GM12878 (cell line): ENCODE measurements at regions not wholly inside any gene's neighbourhood (a gene's known extent, or its start where the extent isn't known, plus 50 kb on each side); places are given as distances from the start of the nearest gene placed in this dataset.

Experiments
- ATAC-seq: fragments of 200-7000 bp; cut with Tn5 transposase; 3 replicates; pipeline ENCODE4 v1.9.1; 2020; ENCODE audit warnings: mild to moderate bottlenecking, moderate library complexity
- BruUV-seq: library from RNA; stranded (reverse); fragments of 400-500 nt; replicated peaks from 2 replicates; lab custom pipeline; 2021; lab: Mats Ljungman, UMichigan
- CTCF ChIA-PET: fragments of 300-600 bp; sonication (Branson Sonifier 250); formaldehyde crosslinking; extraction: SDS; loops from one replicate; lab custom pipeline; 2021; ENCODE audit warnings: inconsistent platforms; lab: Yijun Ruan, JAX
- POLR2A ChIA-PET: fragments of 350-600 bp; formaldehyde crosslinking; extraction: SDS; loops from one replicate; lab custom pipeline; 2021; ENCODE audit warnings: inconsistent platforms; lab: Charles Lee
- RAD21 ChIA-PET: fragments of 300-600 bp; sonication (Branson Sonifier 250); formaldehyde crosslinking; loops from one replicate; lab custom pipeline; 2023; ENCODE audit warnings: antibody characterized with exemption; ENCODE audit not compliant: unreplicated experiment; lab: Charles Lee
- SMC1A ChIA-PET: fragments of 300-600 bp; sonication (Branson Sonifier 250); formaldehyde crosslinking; loops from one replicate; lab custom pipeline; 2023; ENCODE audit not compliant: unreplicated experiment, uncharacterized antibody; lab: Charles Lee
- DNase-seq: peaks from one replicate; pipeline ENCODE4 v3.0.0-alpha.2; 2011; ENCODE audit warnings: low read depth, low spot score
- FAIRE-seq: peaks from 3 replicates; lab custom pipeline; 2011; peaks lifted over from hg19 to GRCh38; lab: Jason Lieb, UNC
- H2AFZ ChIP-seq: 2 replicates; pipeline ENCODE4 v1.6.0; 2011; ENCODE audit warnings: low read depth, low read length, control low read depth; ENCODE audit not compliant: control insufficient read depth
- H3K27ac ChIP-seq: 2 replicates; pipeline ENCODE4 v1.5.1; 2011; ENCODE audit warnings: control low read depth; ENCODE audit not compliant: control insufficient read depth, insufficient read depth
- H3K27me3 ChIP-seq, 2 experiments: replicated peaks in 1 of 2; 2 replicates each; pipeline versions ENCODE4 v1.6.0 to v1.6.1; 2011; ENCODE audit warnings: low read length in 1 of 2; ENCODE audit not compliant: control insufficient read depth in 2 of 2, insufficient read depth in 2 of 2
- H3K36me3 ChIP-seq, 2 experiments: 2 replicates each; pipeline ENCODE4 v1.5.1; 2011; ENCODE audit warnings: low read length in 1 of 2; ENCODE audit not compliant: control insufficient read depth in 2 of 2, insufficient read depth in 2 of 2
- H3K4me1 ChIP-seq: 2 replicates; pipeline ENCODE4 v1.6.1; 2011; ENCODE audit warnings: mild to moderate bottlenecking, low read length, moderate library complexity, mixed read lengths; ENCODE audit not compliant: control insufficient read depth, insufficient read depth
- H3K4me2 ChIP-seq: 2 replicates; pipeline ENCODE4 v1.6.0; 2011; ENCODE audit warnings: control low read depth; ENCODE audit not compliant: control insufficient read depth, insufficient read depth
- H3K4me3 ChIP-seq: fragments of 200-600 bp; sonication (generic); 2 replicates; pipeline ENCODE4 v1.5.1; 2016
- H3K79me2 ChIP-seq: 2 replicates; pipeline ENCODE4 v1.6.0; 2011; ENCODE audit warnings: low read length; ENCODE audit not compliant: control insufficient read depth, insufficient read depth
- H3K9ac ChIP-seq: 2 replicates; pipeline ENCODE4 v1.8.0; 2011; ENCODE audit warnings: low read length, control low read depth, mixed read lengths; ENCODE audit not compliant: control insufficient read depth, insufficient read depth
- H3K9me3 ChIP-seq: replicated peaks from 3 replicates; pipeline ENCODE4 v1.5.1; 2011; ENCODE audit warnings: mild to moderate bottlenecking, low read length; ENCODE audit not compliant: control insufficient read depth, insufficient read depth
- H4K20me1 ChIP-seq: 2 replicates; pipeline ENCODE4 v1.6.0; 2011; ENCODE audit not compliant: control insufficient read depth, insufficient read depth
- CREM ChIP-seq: IDR thresholded peaks from 2 replicates; pipeline ENCODE4 v1.6.1; 2014; ENCODE audit warnings: antibody characterized with exemption, low read depth
- ESRRA ChIP-seq: IDR thresholded peaks from 2 replicates; pipeline ENCODE4 v1.6.1; 2012; ENCODE audit warnings: mild to moderate bottlenecking, low read length, improper control_type of control experiment
- ETV6 ChIP-seq, 2 experiments: fragments of 450-650 bp in 1 of 2; IDR thresholded peaks in 1 of 2; conservative IDR thresholded peaks in 1 of 2; 2 replicates each; pipeline ENCODE4 v1.6.1; 2014; ENCODE audit warnings: antibody characterized with exemption in 1 of 2, borderline replicate concordance in 1 of 2, low read depth in 1 of 2, mild to moderate bottlenecking in 1 of 2, moderate library complexity in 1 of 2
- HDAC2 ChIP-seq: fragments of 200-600 bp; sonication (generic); IDR thresholded peaks from 2 replicates; pipeline ENCODE4 v1.6.1; 2017
- HDAC6 ChIP-seq: fragments of 200-600 bp; sonication (generic); IDR thresholded peaks from one replicate; pipeline ENCODE4 v1.8.0; 2017; ENCODE audit warnings: antibody characterized with exemption; ENCODE audit not compliant: unreplicated experiment
- IRF5 ChIP-seq: fragments of 450-650 bp; IDR thresholded peaks from 2 replicates; pipeline ENCODE4 v1.6.1; 2017; ENCODE audit warnings: borderline replicate concordance
- LARP7 ChIP-seq: fragments of 450-650 bp; IDR thresholded peaks from 2 replicates; pipeline ENCODE4 v1.6.1; 2017; ENCODE audit warnings: mild to moderate bottlenecking
- PAX8 ChIP-seq: fragments of 450-650 bp; IDR thresholded peaks from 2 replicates; pipeline ENCODE4 v1.6.1; 2017; ENCODE audit warnings: mild to moderate bottlenecking, moderate library complexity
- REST ChIP-seq: IDR thresholded peaks from 2 replicates; pipeline ENCODE4 v1.6.1; 2012; ENCODE audit warnings: mild to moderate bottlenecking, low read depth, low read length
- TAF1 ChIP-seq: IDR thresholded peaks from 2 replicates; pipeline ENCODE4 v1.6.1; 2011; ENCODE audit warnings: mild to moderate bottlenecking, low read depth, low read length, borderline replicate concordance
- ZNF217 ChIP-seq: fragments of 450-650 bp; IDR thresholded peaks from 2 replicates; pipeline ENCODE4 v1.6.1; 2017; ENCODE audit warnings: antibody characterized with exemption, mild to moderate bottlenecking
- ZSCAN29 ChIP-seq: fragments of 450-650 bp; IDR thresholded peaks from 2 replicates; pipeline ENCODE4 v1.6.1; 2017; ENCODE audit warnings: mild to moderate bottlenecking, moderate library complexity
- WGBS: methylation state at CpG from one replicate; pipeline ENCODE4 v1.1.6; 2016; ENCODE audit warnings: low lambda C conversion rate; ENCODE audit not compliant: insufficient replicate concordance, insufficient coverage; ENCODE audit errors: missing lambda C conversion rate; 5-methylcytosine and 5-hydroxymethylcytosine counted together
- in situ Hi-C: fragments of 300-500 bp; cut with MboI; formaldehyde crosslinking; loops from 9 replicates; pipeline ENCODE4 v1.14.3; 2018; ENCODE audit warnings: mixed read lengths
- intact Hi-C: fragments of 100-400 bp; cut with micrococcal nuclease; formaldehyde crosslinking; loops from one replicate; pipeline ENCODE4 v1.14.2; 2022; ENCODE audit not compliant: unreplicated experiment

GRCh38 chr6:170186941-170187668 is 103.8 kb downstream of the DLL1 start:
- in situ Hi-C loops, result no loop called here
- H4K20me1 ChIP-seq, result no peaks in the 10 kb centered on the region
- ChIA-PET POLR2A (no interaction called here), SMC1A (no interaction called here), CTCF (no interaction called here), RAD21 (no interaction called here)
- no peak overlapping the region for H2AFZ ChIP-seq
- no peak for TF ChIP-seq ESRRA
- no peak for TF ChIP-seq ZSCAN29
- no peak for TF ChIP-seq ZNF217
- no peak for TF ChIP-seq LARP7
- no peak for TF ChIP-seq IRF5
- TF ChIP-seq TAF1, result no peak
- TF ChIP-seq HDAC2, result no peak
- TF ChIP-seq PAX8, result no peak
- no peak for TF ChIP-seq CREM
- no peak for TF ChIP-seq ETV6 (conservative IDR thresholded peaks at IDR 0.05 in 1 of 2, IDR thresholded peaks at IDR 0.05 in 1 of 2; ENCODE audit: borderline replicate concordance in 1 of 2, low read depth in 1 of 2)
- no peak for TF ChIP-seq HDAC6
- TF ChIP-seq REST, result no peak
- no peaks in the 10 kb centered on the region for H3K27me3 ChIP-seq
- FAIRE-seq (no peak), ATAC-seq (no peak), DNase-seq (no peak)
- H3K4me2 ChIP-seq, result no peak overlapping the region
- 53% methylated on average over 16 of the region's 18 CpGs for WGBS
- H3K27ac ChIP-seq, result no peak overlapping the region
- H3K79me2 ChIP-seq, result no peaks in the 10 kb centered on the region
- H3K4me1 ChIP-seq, result no peaks in the 10 kb centered on the region
- H3K36me3 ChIP-seq, result no peaks in the 10 kb centered on the region
- intact Hi-C loops, result no loop called here
- no peak overlapping the region for H3K9ac ChIP-seq
- BruUV-seq, result no TSS peak
- H3K9me3 ChIP-seq, result no peaks in the 10 kb centered on the region; the same call in 2 of the 3 replicates
- no peak overlapping the region for H3K4me3 ChIP-seq
